T follicular helper cell (primary cell): ENCODE measurements at regions not wholly inside any gene's neighbourhood (a gene's known extent, or its start where the extent isn't known, plus 50 kb on each side); places are given as distances from the start of the nearest gene placed in this dataset.
"Not testable (repeated sequence)": the region's sequence is repeated elsewhere in the genome, so short reads cannot be mapped to it uniquely, and the experiment has no call there.

Experiments
- DNase-seq: peaks from one replicate; pipeline ENCODE4 v3.0.0-alpha.2; 2020; ENCODE audit warnings: low read depth

- not testable (repeated sequence) for DNase-seq
Measured at GRCh38 chr11:37431633-37432230, 833.7 kb upstream of the RAG2 start.

GRCh38 chr11:37430966-37431632 lies 833.1 kb upstream of the RAG2 start:
- not testable (repeated sequence) for DNase-seq

- no peak for DNase-seq
Measured at GRCh38 chr11:37422511-37422910, 824.5 kb upstream of the RAG2 start.

- DNase-seq, result no peak
Measured at GRCh38 chr11:37411289-37411688, 813.3 kb upstream of the RAG2 start.

- no peak for DNase-seq
Measured at GRCh38 chr11:37409124-37409523, 811.1 kb upstream of the RAG2 start.

GRCh38 chr11:37407461-37407860 lies 809.4 kb upstream of the RAG2 start:
- no peak for DNase-seq

- no peak for DNase-seq
Measured at GRCh38 chr11:37406651-37407050, 808.6 kb upstream of the RAG2 start.

- DNase-seq, result no peak
Measured at GRCh38 chr11:37404231-37404630, 806.2 kb upstream of the RAG2 start.

- no peak for DNase-seq
Measured at GRCh38 chr11:37402663-37403062, 804.6 kb upstream of the RAG2 start.

GRCh38 chr11:37394236-37394870 lies 796.3 kb upstream of the RAG2 start:
- DNase-seq, result no peak

GRCh38 chr11:37391615-37392014 lies 793.6 kb upstream of the RAG2 start:
- DNase-seq, result no peak

GRCh38 chr11:37390576-37391083 lies 792.6 kb upstream of the RAG2 start:
- DNase-seq, result no peak

GRCh38 chr11:37378958-37379357 lies 780.9 kb upstream of the RAG2 start:
- DNase-seq, result no peak

GRCh38 chr11:37372667-37373066 lies 774.6 kb upstream of the RAG2 start:
- DNase-seq, result no peak

- no peak for DNase-seq
Measured at GRCh38 chr11:37371346-37371970, 773.4 kb upstream of the RAG2 start.

GRCh38 chr11:37370817-37371216 lies 772.8 kb upstream of the RAG2 start:
- no peak for DNase-seq

- DNase-seq, result no peak
Measured at GRCh38 chr11:37364246-37364839, 766.3 kb upstream of the RAG2 start.

GRCh38 chr11:37353192-37353591 lies 755.2 kb upstream of the RAG2 start:
- no peak for DNase-seq

- no peak for DNase-seq
Measured at GRCh38 chr11:37352485-37352884, 754.4 kb upstream of the RAG2 start.

- no peak for DNase-seq
Measured at GRCh38 chr11:37343290-37343689, 745.3 kb upstream of the RAG2 start.

GRCh38 chr11:37336401-37336800 lies 738.4 kb upstream of the RAG2 start:
- no peak for DNase-seq

- no peak for DNase-seq
Measured at GRCh38 chr11:37333345-37333744, 735.3 kb upstream of the RAG2 start.
